Cardiac fibroblast (primary cell): ENCODE measurements at regions not wholly inside any gene's neighbourhood (a gene's known extent, or its start where the extent isn't known, plus 50 kb on each side); places are given as distances from the start of the nearest gene placed in this dataset.

Experiments
- DNase-seq, 2 donors: peaks; one replicate each; pipeline versions ENCODE4 v3.0.0 to v3.0.0-alpha.2; 2010; ENCODE audit warnings: low read depth in 2 of 2
- H3K4me3 ChIP-seq, 2 donors: replicated peaks in 1 of 2; 1 replicate in 1 of 2; 2 replicates in 1 of 2; pipeline ENCODE4 v1.5.1; 2011; ENCODE audit warnings: low read depth in 2 of 2, low read length in 2 of 2, mild to moderate bottlenecking in 2 of 2, moderate library complexity in 1 of 2
- CTCF ChIP-seq: IDR thresholded peaks from one replicate; pipeline ENCODE4 v1.5.1; 2011; ENCODE audit warnings: low read depth, mild to moderate bottlenecking, low read length, inconsistent platforms

GRCh38 chr7:84684836-84685480, 490.4 kb upstream of the SEMA3A start:
- no peak overlapping the region for H3K4me3 ChIP-seq
- DNase-seq = no peak
- no peak for TF ChIP-seq CTCF

GRCh38 chr7:84682543-84682942, 488.0 kb upstream of the SEMA3A start:
- TF ChIP-seq CTCF = no peak
- no peak overlapping the region for H3K4me3 ChIP-seq
- DNase-seq = no peak

GRCh38 chr7:84678841-84679240, 484.3 kb upstream of the SEMA3A start:
- no peak for TF ChIP-seq CTCF
- no peak for DNase-seq
- H3K4me3 ChIP-seq = no peak overlapping the region

GRCh38 chr7:84677117-84677732, 482.6 kb upstream of the SEMA3A start:
- DNase-seq = peak; percentile 59 to 88
- no peak overlapping the region for H3K4me3 ChIP-seq
- no peak for TF ChIP-seq CTCF

- H3K4me3 ChIP-seq = no peak overlapping the region
- DNase-seq = no peak
- TF ChIP-seq CTCF = no peak
These were observed 481.0 kb upstream of the SEMA3A start for GRCh38 chr7:84675633-84676034.

- no peak for TF ChIP-seq CTCF
- peak; percentile 25 to 50 for DNase-seq
- H3K4me3 ChIP-seq = no peak overlapping the region
These were observed 479.8 kb upstream of the SEMA3A start for GRCh38 chr7:84674236-84674913.
